ENCODE measurements at regions not wholly inside any gene's neighbourhood (a gene's known extent, or its start where the extent isn't known, plus 50 kb on each side); places are given as distances from the start of the nearest gene placed in this dataset.

GRCh38 chr12:19665121-19665900 lies 226.0 kb downstream of the AEBP2 start:
- no peaks in the 10 kb centered on the region for H4K20me1 ChIP-seq (ENCODE audit: control insufficient read depth, extremely low read depth, insufficient read depth, low read length)
- H3K9ac ChIP-seq (ENCODE audit: insufficient read depth, low read length) = no peak overlapping the region
- TF ChIP-seq EZH2 (IDR thresholded peaks at IDR 0.05; ENCODE audit: low read length, missing control alignments) = no peak
- TF ChIP-seq CTCF (conservative IDR thresholded peaks at IDR 0.05 in 1 of 2, IDR thresholded peaks at IDR 0.05 in 1 of 2; ENCODE audit: low read depth in 1 of 2, low read length in 2 of 2) = no peak
- H3K4me2 ChIP-seq (ENCODE audit: extremely low read depth, insufficient read depth, low read length) = no peak overlapping the region
- H2AFZ ChIP-seq (ENCODE audit: low read length) = no peak overlapping the region
- H3K4me3 ChIP-seq (replicated peaks in 1 of 4; ENCODE audit: control extremely low read depth in 1 of 4, insufficient read depth in 1 of 4, low read depth in 3 of 4, low read length in 4 of 4) = no peak overlapping the region
- H3K79me2 ChIP-seq (ENCODE audit: control insufficient read depth, insufficient read depth, low read length) = no peaks in the 10 kb centered on the region
- DNase-seq (ENCODE audit: low read depth in 2 of 2) = peak in 1 of 2 donors; percentile 29
- no peaks in the 10 kb centered on the region for H3K9me3 ChIP-seq (ENCODE audit: control insufficient read depth, insufficient read depth, low read depth, low read length)
- H3K4me1 ChIP-seq (ENCODE audit: control insufficient read depth, extremely low read depth, insufficient read depth, low read length) = no peaks in the 10 kb centered on the region
- no peak overlapping the region for H3K27ac ChIP-seq (ENCODE audit: insufficient read depth, low read length)
- no peaks in the 10 kb centered on the region for H3K27me3 ChIP-seq (ENCODE audit: control insufficient read depth, insufficient read depth, low read length)
- H3K36me3 ChIP-seq (ENCODE audit: control insufficient read depth, insufficient read depth, low read length) = no peaks in the 10 kb centered on the region

- no peaks in the 10 kb centered on the region for H3K36me3 ChIP-seq (ENCODE audit: control insufficient read depth, insufficient read depth, low read length)
- H3K9me3 ChIP-seq (ENCODE audit: control insufficient read depth, insufficient read depth, low read depth, low read length) = no peaks in the 10 kb centered on the region
- no peak overlapping the region for H3K9ac ChIP-seq (ENCODE audit: insufficient read depth, low read length)
- no peak overlapping the region for H3K4me2 ChIP-seq (ENCODE audit: extremely low read depth, insufficient read depth, low read length)
- H3K27ac ChIP-seq (ENCODE audit: insufficient read depth, low read length) = no peak overlapping the region
- no peaks in the 10 kb centered on the region for H3K79me2 ChIP-seq (ENCODE audit: control insufficient read depth, insufficient read depth, low read length)
- H3K4me3 ChIP-seq (replicated peaks in 1 of 4; ENCODE audit: control extremely low read depth in 1 of 4, insufficient read depth in 1 of 4, low read depth in 3 of 4, low read length in 4 of 4) = no peak overlapping the region
- no peak overlapping the region for H2AFZ ChIP-seq (ENCODE audit: low read length)
- DNase-seq (ENCODE audit: low read depth in 2 of 2) = no peak
- TF ChIP-seq CTCF (conservative IDR thresholded peaks at IDR 0.05 in 1 of 2, IDR thresholded peaks at IDR 0.05 in 1 of 2; ENCODE audit: low read depth in 1 of 2, low read length in 2 of 2) (no peak), EZH2 (IDR thresholded peaks at IDR 0.05; ENCODE audit: low read length, missing control alignments) (no peak)
- H3K27me3 ChIP-seq (ENCODE audit: control insufficient read depth, insufficient read depth, low read length) = no peaks in the 10 kb centered on the region
- no peaks in the 10 kb centered on the region for H3K4me1 ChIP-seq (ENCODE audit: control insufficient read depth, extremely low read depth, insufficient read depth, low read length)
- no peaks in the 10 kb centered on the region for H4K20me1 ChIP-seq (ENCODE audit: control insufficient read depth, extremely low read depth, insufficient read depth, low read length)
These were observed 226.8 kb downstream of the AEBP2 start for GRCh38 chr12:19666070-19666469.

GRCh38 chr12:19669793-19670192 lies 230.5 kb downstream of the AEBP2 start:
- no peaks in the 10 kb centered on the region for H4K20me1 ChIP-seq (ENCODE audit: control insufficient read depth, extremely low read depth, insufficient read depth, low read length)
- no peak for DNase-seq (ENCODE audit: low read depth in 2 of 2)
- H2AFZ ChIP-seq (ENCODE audit: low read length) = no peak overlapping the region
- no peak overlapping the region for H3K9ac ChIP-seq (ENCODE audit: insufficient read depth, low read length)
- H3K9me3 ChIP-seq (ENCODE audit: control insufficient read depth, insufficient read depth, low read depth, low read length) = no peaks in the 10 kb centered on the region
- no peaks in the 10 kb centered on the region for H3K36me3 ChIP-seq (ENCODE audit: control insufficient read depth, insufficient read depth, low read length)
- no peaks in the 10 kb centered on the region for H3K4me1 ChIP-seq (ENCODE audit: control insufficient read depth, extremely low read depth, insufficient read depth, low read length)
- TF ChIP-seq CTCF (conservative IDR thresholded peaks at IDR 0.05 in 1 of 2, IDR thresholded peaks at IDR 0.05 in 1 of 2; ENCODE audit: low read depth in 1 of 2, low read length in 2 of 2) (no peak), EZH2 (IDR thresholded peaks at IDR 0.05; ENCODE audit: low read length, missing control alignments) (no peak)
- no peak overlapping the region for H3K27ac ChIP-seq (ENCODE audit: insufficient read depth, low read length)
- no peak overlapping the region for H3K4me2 ChIP-seq (ENCODE audit: extremely low read depth, insufficient read depth, low read length)
- H3K4me3 ChIP-seq (replicated peaks in 1 of 4; ENCODE audit: control extremely low read depth in 1 of 4, insufficient read depth in 1 of 4, low read depth in 3 of 4, low read length in 4 of 4) = no peak overlapping the region
- no peaks in the 10 kb centered on the region for H3K79me2 ChIP-seq (ENCODE audit: control insufficient read depth, insufficient read depth, low read length)
- no peaks in the 10 kb centered on the region for H3K27me3 ChIP-seq (ENCODE audit: control insufficient read depth, insufficient read depth, low read length)

All from fibroblast of lung (primary cell).